ENCODE measurements at regions not wholly inside any gene's neighbourhood (a gene's known extent, or its start where the extent isn't known, plus 50 kb on each side); places are given as distances from the start of the nearest gene placed in this dataset.
A peak's percentile ranks its signal among the peaks of the same experiment; 100 is the strongest.
"Not testable (repeated sequence)": the region's sequence is repeated elsewhere in the genome, so short reads cannot be mapped to it uniquely, and the experiment has no call there.

DNA sequence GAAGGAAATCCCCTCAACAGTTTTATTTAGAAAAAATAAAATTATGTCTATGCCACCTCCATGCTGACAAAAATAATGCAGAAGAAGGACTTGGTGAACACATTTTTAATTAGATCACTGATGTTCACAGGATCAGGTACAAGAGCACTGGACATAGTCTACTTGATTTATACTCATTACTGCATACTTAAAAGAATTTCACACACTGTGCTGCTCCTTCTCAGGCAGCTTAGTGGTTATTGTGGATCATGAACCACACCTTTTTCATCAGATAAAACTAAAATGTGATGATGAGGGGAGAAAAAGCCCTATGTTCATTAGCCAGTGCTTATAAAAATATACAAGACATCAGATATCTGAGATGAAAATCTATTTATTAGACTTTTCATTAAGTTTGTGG, 103.3 kb upstream of the DPH5 start:
- Histone ChIP-seq H3K9me3 (ENCODE audit: control insufficient read depth, low read length) (no peaks in the 10 kb centered on the region), H3K9ac (ENCODE audit: extremely low read depth, low read length, poor library complexity, severe bottlenecking) (no peak overlapping the region), H3K4me1 (ENCODE audit: control insufficient read depth, insufficient read depth, low read length) (no peaks in the 10 kb centered on the region), H3K4me3 (ENCODE audit: low read length) (no peak overlapping the region), H3K27ac (ENCODE audit: low read depth, low read length) (no peak overlapping the region), H3K27me3 (ENCODE audit: control insufficient read depth, insufficient read depth, low read length, poor library complexity, severe bottlenecking) (no peaks in the 10 kb centered on the region), H3K36me3 (ENCODE audit: control insufficient read depth, insufficient read depth, low read length) (no peaks in the 10 kb centered on the region)
- no peak for DNase-seq
- Mint-ChIP-seq H3K27ac (no peak overlapping the region), H3K4me3 (no peak overlapping the region), H3K36me3 (ENCODE audit: low read depth) (no peaks in the 10 kb centered on the region), H3K9me3 (no peaks in the 10 kb centered on the region), H3K27me3 (ENCODE audit: insufficient read depth) (no peaks in the 10 kb centered on the region), H3K4me1 (peaks cover 14% of the 10 kb centered on the region)
- TF ChIP-seq, protein P1, sequence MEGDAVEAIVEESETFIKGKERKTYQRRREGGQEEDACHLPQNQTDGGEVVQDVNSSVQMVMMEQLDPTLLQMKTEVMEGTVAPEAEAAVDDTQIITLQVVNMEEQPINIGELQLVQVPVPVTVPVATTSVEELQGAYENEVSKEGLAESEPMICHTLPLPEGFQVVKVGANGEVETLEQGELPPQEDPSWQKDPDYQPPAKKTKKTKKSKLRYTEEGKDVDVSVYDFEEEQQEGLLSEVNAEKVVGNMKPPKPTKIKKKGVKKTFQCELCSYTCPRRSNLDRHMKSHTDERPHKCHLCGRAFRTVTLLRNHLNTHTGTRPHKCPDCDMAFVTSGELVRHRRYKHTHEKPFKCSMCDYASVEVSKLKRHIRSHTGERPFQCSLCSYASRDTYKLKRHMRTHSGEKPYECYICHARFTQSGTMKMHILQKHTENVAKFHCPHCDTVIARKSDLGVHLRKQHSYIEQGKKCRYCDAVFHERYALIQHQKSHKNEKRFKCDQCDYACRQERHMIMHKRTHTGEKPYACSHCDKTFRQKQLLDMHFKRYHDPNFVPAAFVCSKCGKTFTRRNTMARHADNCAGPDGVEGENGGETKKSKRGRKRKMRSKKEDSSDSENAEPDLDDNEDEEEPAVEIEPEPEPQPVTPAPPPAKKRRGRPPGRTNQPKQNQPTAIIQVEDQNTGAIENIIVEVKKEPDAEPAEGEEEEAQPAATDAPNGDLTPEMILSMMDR (conservative IDR thresholded peaks at IDR 0.05): no peak

DNA sequence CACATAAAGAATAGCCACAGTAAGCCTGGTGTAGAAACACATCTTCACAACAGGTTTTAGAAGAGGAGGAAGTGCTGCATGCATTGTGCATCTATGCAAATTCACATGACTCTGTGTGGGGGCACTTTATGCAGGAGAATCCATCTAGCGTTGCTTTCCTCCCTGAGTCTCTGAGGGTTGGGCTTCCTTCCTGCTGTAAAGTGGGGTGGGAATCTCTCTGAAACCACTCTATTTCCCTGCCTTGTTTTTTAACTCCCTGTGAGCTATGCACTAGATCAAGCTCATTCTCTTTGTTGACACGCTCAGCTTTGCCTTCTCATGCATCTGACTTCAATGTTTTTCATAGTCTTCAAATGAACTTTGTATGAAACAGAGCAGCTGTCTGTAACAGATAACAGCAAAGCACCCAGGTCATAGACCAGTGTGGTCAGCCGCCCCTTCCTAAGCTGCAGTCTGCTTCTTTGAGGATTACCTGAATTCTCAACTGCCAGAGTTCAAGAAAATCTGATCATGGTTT, 102.7 kb upstream of the DPH5 start:
- Histone ChIP-seq H3K36me3 (ENCODE audit: control insufficient read depth, insufficient read depth, low read length) (no peaks in the 10 kb centered on the region), H3K9me3 (ENCODE audit: control insufficient read depth, low read length) (no peaks in the 10 kb centered on the region), H3K4me3 (ENCODE audit: low read length) (no peak overlapping the region), H3K27me3 (ENCODE audit: control insufficient read depth, insufficient read depth, low read length, poor library complexity, severe bottlenecking) (no peaks in the 10 kb centered on the region), H3K4me1 (ENCODE audit: control insufficient read depth, insufficient read depth, low read length) (no peaks in the 10 kb centered on the region), H3K9ac (ENCODE audit: extremely low read depth, low read length, poor library complexity, severe bottlenecking) (no peak overlapping the region), H3K27ac (ENCODE audit: low read depth, low read length) (no peak overlapping the region)
- Mint-ChIP-seq H3K4me3 (no peak overlapping the region), H3K9me3 (no peaks in the 10 kb centered on the region), H3K27me3 (ENCODE audit: insufficient read depth) (no peaks in the 10 kb centered on the region), H3K36me3 (ENCODE audit: low read depth) (no peaks in the 10 kb centered on the region), H3K27ac (no peak overlapping the region), H3K4me1 (peaks cover 14% of the 10 kb centered on the region)
- WGBS, 2 experiments (ENCODE audit: insufficient coverage in 1 of 2, insufficient read length in 1 of 2): 43 to 61% methylated on average over 2 to 3 of the region's 3 CpGs
- DNase-seq: peak; percentile 52
- TF ChIP-seq, protein P1 (conservative IDR thresholded peaks at IDR 0.05): no peak

DNA sequence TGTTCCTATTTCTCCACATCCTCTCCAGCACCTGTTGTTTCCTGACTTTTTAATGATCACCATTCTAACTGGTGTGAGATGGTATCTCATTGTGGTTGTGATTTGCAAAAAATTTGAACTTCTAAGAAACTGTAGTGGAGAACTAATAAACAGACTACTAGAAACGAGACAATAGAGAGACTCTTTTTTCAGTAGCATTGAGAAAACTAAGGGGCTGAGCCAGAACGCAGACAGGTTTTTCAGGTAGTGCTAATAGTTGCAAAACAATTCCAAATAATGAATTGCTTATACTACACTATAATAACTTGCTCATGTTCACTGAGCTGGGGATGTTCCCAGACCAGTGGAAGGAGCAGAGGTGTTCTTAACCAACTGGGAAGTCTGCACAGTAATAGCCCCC, 98.8 kb upstream of the DPH5 start:
- H3K27ac ChIP-seq (ENCODE audit: low read depth, low read length): no peak overlapping the region
- TF ChIP-seq, protein P1 (conservative IDR thresholded peaks at IDR 0.05): no peak
- H3K9ac ChIP-seq (ENCODE audit: extremely low read depth, low read length, poor library complexity, severe bottlenecking): no peak overlapping the region
- H3K9me3 Mint-ChIP-seq: no peaks in the 10 kb centered on the region
- no peaks in the 10 kb centered on the region for H3K27me3 ChIP-seq (ENCODE audit: control insufficient read depth, insufficient read depth, low read length, poor library complexity, severe bottlenecking)
- H3K4me3 ChIP-seq (ENCODE audit: low read length): no peak overlapping the region
- no peaks in the 10 kb centered on the region for H3K36me3 Mint-ChIP-seq (ENCODE audit: low read depth)
- no peaks in the 10 kb centered on the region for H3K4me1 ChIP-seq (ENCODE audit: control insufficient read depth, insufficient read depth, low read length)
- peaks cover 9% of the 10 kb centered on the region for H3K4me1 Mint-ChIP-seq
- no peaks in the 10 kb centered on the region for H3K36me3 ChIP-seq (ENCODE audit: control insufficient read depth, insufficient read depth, low read length)
- DNase-seq: no peak
- no peak overlapping the region for H3K27ac Mint-ChIP-seq
- no peaks in the 10 kb centered on the region for H3K27me3 Mint-ChIP-seq (ENCODE audit: insufficient read depth)
- no peaks in the 10 kb centered on the region for H3K9me3 ChIP-seq (ENCODE audit: control insufficient read depth, low read length)
- H3K4me3 Mint-ChIP-seq: no peak overlapping the region
- WGBS, 2 experiments (ENCODE audit: insufficient coverage in 1 of 2, insufficient read length in 1 of 2): 71 to 98% methylated on average over 1 to 2 of the region's 2 CpGs

DNA sequence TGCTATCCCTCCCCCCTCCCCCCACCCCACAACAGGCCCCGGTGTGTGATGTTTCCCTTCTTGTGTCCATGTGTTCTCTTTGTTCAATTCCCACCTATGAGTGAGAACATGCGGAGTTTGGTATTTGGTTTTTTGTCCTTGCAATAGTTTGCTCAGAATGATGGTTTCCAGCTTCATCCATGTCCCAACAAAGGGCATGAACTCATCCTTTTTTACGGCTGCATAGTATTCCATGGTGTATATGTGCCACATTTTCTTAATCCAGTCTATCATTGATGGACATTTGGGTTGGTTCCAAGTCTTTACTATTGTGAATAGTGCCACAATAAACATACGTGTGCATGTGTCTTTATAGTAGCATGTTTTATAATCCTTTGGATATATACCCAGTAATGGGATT, 98.3 kb upstream of the DPH5 start:
- not testable (repeated sequence) for H3K4me3 ChIP-seq (ENCODE audit: low read length); H3K27me3 Mint-ChIP-seq (ENCODE audit: insufficient read depth); H3K9ac ChIP-seq (ENCODE audit: extremely low read depth, low read length, poor library complexity, severe bottlenecking); H3K9me3 ChIP-seq (ENCODE audit: control insufficient read depth, low read length); H3K36me3 ChIP-seq (ENCODE audit: control insufficient read depth, insufficient read depth, low read length); H3K27me3 ChIP-seq (ENCODE audit: control insufficient read depth, insufficient read depth, low read length, poor library complexity, severe bottlenecking); H3K27ac Mint-ChIP-seq; DNase-seq; H3K9me3 Mint-ChIP-seq; H3K27ac ChIP-seq (ENCODE audit: low read depth, low read length); H3K4me1 Mint-ChIP-seq; H3K4me3 Mint-ChIP-seq; H3K4me1 ChIP-seq (ENCODE audit: control insufficient read depth, insufficient read depth, low read length); H3K36me3 Mint-ChIP-seq (ENCODE audit: low read depth)
- 89 to 100% methylated on average over 1 to 3 of the region's 4 CpGs for WGBS, 2 experiments (ENCODE audit: insufficient coverage in 1 of 2, insufficient read length in 1 of 2)
